Transverse colon (tissue), 4 donors: ENCODE measurements at regions not wholly inside any gene's neighbourhood (a gene's known extent, or its start where the extent isn't known, plus 50 kb on each side); places are given as distances from the start of the nearest gene placed in this dataset.

Source experiments
- DNase-seq: peaks from one replicate; pipeline ENCODE4 v3.0.0-alpha.2; 2019
- H3K27ac ChIP-seq, 4 donors: fragments of 200-600 bp; sonication (generic); 2 replicates each; pipeline ENCODE4 v1.5.1; 2016 to 2018; ENCODE audit warnings: inconsistent platforms in 4 of 4
- H3K27me3 ChIP-seq: fragments of 200-600 bp; sonication (generic); 2 replicates; pipeline ENCODE4 v1.5.1; 2017; ENCODE audit warnings: inconsistent platforms
- H3K36me3 ChIP-seq, 4 donors: fragments of 200-600 bp; sonication (generic); 2 replicates each; pipeline ENCODE4 v1.5.1; 2017 to 2019; ENCODE audit warnings: inconsistent platforms in 4 of 4
- H3K4me1 ChIP-seq, 4 donors: fragments of 200-600 bp; sonication (generic); 2 replicates each; pipeline ENCODE4 v1.5.1; 2017 to 2020; ENCODE audit warnings: inconsistent platforms in 4 of 4
- H3K4me3 ChIP-seq, 4 donors: fragments of 200-600 bp; sonication (generic); 1 replicate in 1 of 4; 2 replicates in 3 of 4; pipeline versions ENCODE4 v1.5.1 to v1.6.1; 2017 to 2019; ENCODE audit warnings: inconsistent platforms in 4 of 4
- H3K9me3 ChIP-seq, 2 donors: fragments of 200-600 bp; sonication (generic); 2 replicates each; pipeline ENCODE4 v1.5.1; 2017 to 2019; ENCODE audit warnings: inconsistent platforms in 2 of 2
- EP300 ChIP-seq: sonication (generic); formaldehyde crosslinking; IDR thresholded peaks from one replicate; pipeline ENCODE4 v1.6.1; 2017; ENCODE audit warnings: antibody characterized with exemption, low read depth
- POLR2A ChIP-seq: fragments of 450-650 bp; IDR thresholded peaks from one replicate; pipeline ENCODE4 v1.6.1; 2016; ENCODE audit warnings: antibody characterized with exemption, mild to moderate bottlenecking, moderate library complexity
- POLR2AphosphoS5 ChIP-seq, 3 donors: sonication (generic); formaldehyde crosslinking; IDR thresholded peaks; one replicate each; pipeline ENCODE4 v1.6.1; 2016; ENCODE audit warnings: antibody characterized with exemption in 3 of 3
- WGBS, 2 donors: methylation state at CpG; one replicate each; pipeline ENCODE4 v1.1.5; 2018; ENCODE audit warnings: low coverage in 1 of 2; 5-methylcytosine and 5-hydroxymethylcytosine counted together
- in situ Hi-C, 4 donors: fragments of 200-750 bp; cut with MboI; loops; one replicate each; pipeline versions ENCODE4 v1.15.0 to v1.15.1; 2017; ENCODE audit warnings: low sequenced_read_pairs in 3 of 4, low pct_ligation_motif_present in 1 of 4, low pct_unique_long_range_greater_than_20kb in 1 of 4
- intact Hi-C: fragments of 100-400 bp; cut with DNase I; formaldehyde crosslinking; loops from one replicate; pipeline ENCODE4 v1.15.1; 2023; ENCODE audit warnings: low total_unique reads
- TF ChIP-seq, protein P1 (sequence below), 5 experiments: fragments of 200-600 bp in 3 of 5; fragments of 450-650 bp in 2 of 5; sonication (generic) in 3 of 5; IDR thresholded peaks; 1 replicate in 2 of 5; 2 replicates in 3 of 5; pipeline ENCODE4 v1.5.1; 2016 to 2017; ENCODE audit warnings: antibody characterized with exemption in 5 of 5, inconsistent platforms in 3 of 5, mild to moderate bottlenecking in 2 of 5, moderate library complexity in 1 of 5

GRCh38 chr18:55073116-55073515 lies 113.9 kb upstream of the CCDC68 start:
- intact Hi-C loops (no loop called here), in situ Hi-C loops (no loop called here)
- no peak overlapping the region for H3K4me3 ChIP-seq
- no peaks in the 10 kb centered on the region for H3K9me3 ChIP-seq
- H3K27me3 ChIP-seq: no peaks in the 10 kb centered on the region
- no peaks in the 10 kb centered on the region for H3K4me1 ChIP-seq
- WGBS, 2 donors: 79% methylated on average over 4 of the region's 4 CpGs; no CpG with 5 or more reads in 1 of the 2 donors
- no peak for DNase-seq
- TF ChIP-seq, protein P1, sequence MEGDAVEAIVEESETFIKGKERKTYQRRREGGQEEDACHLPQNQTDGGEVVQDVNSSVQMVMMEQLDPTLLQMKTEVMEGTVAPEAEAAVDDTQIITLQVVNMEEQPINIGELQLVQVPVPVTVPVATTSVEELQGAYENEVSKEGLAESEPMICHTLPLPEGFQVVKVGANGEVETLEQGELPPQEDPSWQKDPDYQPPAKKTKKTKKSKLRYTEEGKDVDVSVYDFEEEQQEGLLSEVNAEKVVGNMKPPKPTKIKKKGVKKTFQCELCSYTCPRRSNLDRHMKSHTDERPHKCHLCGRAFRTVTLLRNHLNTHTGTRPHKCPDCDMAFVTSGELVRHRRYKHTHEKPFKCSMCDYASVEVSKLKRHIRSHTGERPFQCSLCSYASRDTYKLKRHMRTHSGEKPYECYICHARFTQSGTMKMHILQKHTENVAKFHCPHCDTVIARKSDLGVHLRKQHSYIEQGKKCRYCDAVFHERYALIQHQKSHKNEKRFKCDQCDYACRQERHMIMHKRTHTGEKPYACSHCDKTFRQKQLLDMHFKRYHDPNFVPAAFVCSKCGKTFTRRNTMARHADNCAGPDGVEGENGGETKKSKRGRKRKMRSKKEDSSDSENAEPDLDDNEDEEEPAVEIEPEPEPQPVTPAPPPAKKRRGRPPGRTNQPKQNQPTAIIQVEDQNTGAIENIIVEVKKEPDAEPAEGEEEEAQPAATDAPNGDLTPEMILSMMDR (IDR thresholded peaks at IDR 0.05): no peak
- no peak for TF ChIP-seq POLR2AphosphoS5 (IDR thresholded peaks at IDR 0.05)
- H3K36me3 ChIP-seq: no peaks in the 10 kb centered on the region
- no peak overlapping the region for H3K27ac ChIP-seq

- intact Hi-C loops (no loop called here), in situ Hi-C loops (no loop called here)
- H3K4me3 ChIP-seq: no peak overlapping the region
- TF ChIP-seq, protein P1 (IDR thresholded peaks at IDR 0.05): no peak
- TF ChIP-seq POLR2AphosphoS5 (IDR thresholded peaks at IDR 0.05) (no peak), POLR2A (no peak), EP300 (no peak)
- no peaks in the 10 kb centered on the region for H3K9me3 ChIP-seq
- H3K27me3 ChIP-seq: no peaks in the 10 kb centered on the region
- H3K4me1 ChIP-seq: no peaks in the 10 kb centered on the region
- H3K27ac ChIP-seq: no peak overlapping the region
- H3K36me3 ChIP-seq: no peaks in the 10 kb centered on the region
- WGBS, 2 donors: 90% methylated on average over 4 of the region's 4 CpGs; no CpG with 5 or more reads in 1 of the 2 donors
- no peak for DNase-seq
Measured at GRCh38 chr18:55072698-55073097, 113.4 kb upstream of the CCDC68 start.

GRCh38 chr18:55072181-55072580 lies 112.9 kb upstream of the CCDC68 start:
- in situ Hi-C loops: no loop called here
- intact Hi-C loops: no loop called here
- 24 to 42% methylated on average over 2 of the region's 2 CpGs for WGBS, 2 donors
- TF ChIP-seq POLR2AphosphoS5 (IDR thresholded peaks at IDR 0.05) (no peak), EP300 (no peak), POLR2A (no peak)
- TF ChIP-seq, protein P1 (IDR thresholded peaks at IDR 0.05): no peak
- no peak for DNase-seq
- Histone ChIP-seq H3K4me3 (no peak overlapping the region), H3K27ac (no peak overlapping the region), H3K4me1 (no peaks in the 10 kb centered on the region), H3K36me3 (no peaks in the 10 kb centered on the region), H3K27me3 (no peaks in the 10 kb centered on the region), H3K9me3 (no peaks in the 10 kb centered on the region)

- H3K27ac ChIP-seq: no peak overlapping the region
- in situ Hi-C loops: no loop called here
Measured at GRCh38 chr18:55069497-55069896, 110.2 kb upstream of the CCDC68 start.

More at GRCh38 chr18:55069497-55069896, 110.2 kb upstream of the CCDC68 start:
- intact Hi-C loops: no loop called here
- H3K4me1 ChIP-seq: no peaks in the 10 kb centered on the region
- H3K27me3 ChIP-seq: no peaks in the 10 kb centered on the region
- TF ChIP-seq POLR2AphosphoS5 (IDR thresholded peaks at IDR 0.05) (no peak), POLR2A (no peak), EP300 (no peak)
- TF ChIP-seq, protein P1 (IDR thresholded peaks at IDR 0.05): no peak
- no peak for DNase-seq
- no peak overlapping the region for H3K4me3 ChIP-seq
- WGBS, 2 donors: 81 to 100% methylated on average over 1 to 6 of the region's 6 CpGs
- no peaks in the 10 kb centered on the region for H3K9me3 ChIP-seq
- H3K36me3 ChIP-seq: no peaks in the 10 kb centered on the region
